Peyer's patch (tissue), 4 donors: ENCODE measurements at regions not wholly inside any gene's neighbourhood (a gene's known extent, or its start where the extent isn't known, plus 50 kb on each side); places are given as distances from the start of the nearest gene placed in this dataset.

ENCODE experiments used
- DNase-seq, 3 donors: peaks; one replicate each; pipeline ENCODE4 v3.0.0-alpha.2; 2017 to 2019
- H3K27ac ChIP-seq, 4 donors: fragments of 200-600 bp; sonication (generic); one replicate each; pipeline ENCODE4 v1.5.1; 2016 to 2019
- H3K27me3 ChIP-seq, 2 donors: fragments of 200-600 bp; sonication (generic); one replicate each; pipeline ENCODE4 v1.5.1; 2019
- H3K36me3 ChIP-seq, 3 donors: fragments of 200-600 bp; sonication (generic); one replicate each; pipeline ENCODE4 v1.5.1; 2016 to 2019
- H3K4me1 ChIP-seq, 4 donors: fragments of 200-600 bp; sonication (generic); one replicate each; pipeline ENCODE4 v1.5.1; 2016 to 2019
- H3K4me3 ChIP-seq, 4 donors: fragments of 200-600 bp; sonication (generic); 1 replicate in 3 of 4; 2 replicates in 1 of 4; pipeline ENCODE4 v1.5.1; 2016 to 2019; ENCODE audit warnings: mild to moderate bottlenecking in 1 of 4
- H3K9me3 ChIP-seq, 4 donors: fragments of 200-600 bp; sonication (generic); one replicate each; pipeline ENCODE4 v1.5.1; 2016 to 2019; ENCODE audit warnings: mild to moderate bottlenecking in 1 of 4
- CTCF ChIP-seq, 6 experiments: fragments of 450-650 bp in 4 of 6; fragments of 200-600 bp in 2 of 6; sonication (generic) in 1 of 6; IDR thresholded peaks; one replicate each; pipeline ENCODE4 v1.5.1; 2017 to 2019; ENCODE audit warnings: antibody characterized with exemption in 6 of 6, mild to moderate bottlenecking in 3 of 6, moderate library complexity in 1 of 6
- POLR2A ChIP-seq, 2 donors: fragments of 450-650 bp; IDR thresholded peaks; one replicate each; pipeline ENCODE4 v1.5.1; 2017; ENCODE audit warnings: antibody characterized with exemption in 2 of 2, mild to moderate bottlenecking in 2 of 2, moderate library complexity in 2 of 2

DNA sequence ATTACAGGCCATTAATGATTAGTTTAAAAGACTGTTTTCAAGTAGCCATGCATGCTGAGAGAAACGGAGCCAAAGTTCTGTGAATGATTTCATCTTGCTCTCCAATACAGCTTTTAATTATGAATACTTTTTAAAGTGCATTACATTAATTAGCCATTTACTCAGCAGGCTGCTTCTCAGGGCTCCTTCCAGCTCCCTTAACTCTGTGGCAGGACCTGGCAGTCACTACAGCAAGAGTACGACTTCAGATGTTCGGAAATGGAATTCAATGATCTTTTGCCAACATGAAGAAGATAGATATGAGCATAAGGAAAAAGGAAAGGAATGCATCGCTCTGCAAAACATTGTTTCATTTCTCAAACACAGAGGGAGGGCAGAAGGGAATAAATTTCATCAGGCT lies 987.2 kb downstream of the PDHA2 start:
- no peaks in the 10 kb centered on the region for H3K9me3 ChIP-seq
- H3K4me3 ChIP-seq: no peak overlapping the region
- no peaks in the 10 kb centered on the region for H3K36me3 ChIP-seq
- no peaks in the 10 kb centered on the region for H3K4me1 ChIP-seq
- no peaks in the 10 kb centered on the region for H3K27me3 ChIP-seq
- no peak for TF ChIP-seq CTCF (IDR thresholded peaks at IDR 0.05)
- TF ChIP-seq POLR2A (IDR thresholded peaks at IDR 0.05): no peak
- DNase-seq: no peak
- H3K27ac ChIP-seq: no peak overlapping the region

GRCh38 chr4:96833831-96834230 lies 993.9 kb downstream of the PDHA2 start:
- TF ChIP-seq POLR2A (IDR thresholded peaks at IDR 0.05) (no peak), CTCF (IDR thresholded peaks at IDR 0.05) (no peak)
- Histone ChIP-seq H3K27me3 (no peaks in the 10 kb centered on the region), H3K36me3 (no peaks in the 10 kb centered on the region), H3K9me3 (no peaks in the 10 kb centered on the region), H3K27ac (no peak overlapping the region), H3K4me1 (no peaks in the 10 kb centered on the region), H3K4me3 (no peak overlapping the region)
- DNase-seq: no peak

GRCh38 chr4:96835991-96836390 lies 996.1 kb downstream of the PDHA2 start:
- Histone ChIP-seq H3K4me1 (no peaks in the 10 kb centered on the region), H3K27ac (no peak overlapping the region), H3K27me3 (no peaks in the 10 kb centered on the region), H3K4me3 (no peak overlapping the region), H3K9me3 (no peaks in the 10 kb centered on the region), H3K36me3 (no peaks in the 10 kb centered on the region)
- DNase-seq: no peak
- TF ChIP-seq CTCF (IDR thresholded peaks at IDR 0.05): no peak
- TF ChIP-seq POLR2A (IDR thresholded peaks at IDR 0.05): no peak

DNA sequence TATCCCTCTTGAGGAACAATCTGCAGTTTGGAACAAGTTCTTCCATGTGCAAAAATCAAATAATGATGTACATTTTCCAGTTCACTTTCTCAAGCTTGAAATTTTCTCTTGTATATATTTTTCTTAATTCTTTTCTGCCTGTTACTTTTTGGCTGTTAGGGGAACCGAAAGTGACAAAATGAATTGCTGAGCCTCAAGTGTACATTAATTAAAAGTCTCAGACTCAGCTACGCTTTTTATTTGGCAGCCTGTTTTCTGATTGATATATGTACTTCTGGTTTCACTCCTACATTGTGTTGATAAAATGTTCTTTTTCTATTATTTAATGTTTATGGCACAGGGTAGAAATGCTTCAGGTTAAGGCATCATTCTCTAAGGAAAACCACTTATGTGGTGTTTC lies 999.5 kb downstream of the PDHA2 start:
- H3K27me3 ChIP-seq: no peaks in the 10 kb centered on the region
- no peaks in the 10 kb centered on the region for H3K9me3 ChIP-seq
- H3K27ac ChIP-seq: no peak overlapping the region
- no peaks in the 10 kb centered on the region for H3K4me1 ChIP-seq
- no peak overlapping the region for H3K4me3 ChIP-seq
- DNase-seq: no peak
- TF ChIP-seq POLR2A (IDR thresholded peaks at IDR 0.05) (no peak), CTCF (IDR thresholded peaks at IDR 0.05) (no peak)
- no peaks in the 10 kb centered on the region for H3K36me3 ChIP-seq

GRCh38 chr4:96841801-96842200 lies 1001.9 kb downstream of the PDHA2 start:
- Histone ChIP-seq H3K27me3 (no peaks in the 10 kb centered on the region), H3K4me3 (no peak overlapping the region), H3K36me3 (no peaks in the 10 kb centered on the region), H3K4me1 (no peaks in the 10 kb centered on the region), H3K9me3 (no peaks in the 10 kb centered on the region), H3K27ac (no peak overlapping the region)
- TF ChIP-seq CTCF (IDR thresholded peaks at IDR 0.05) (no peak), POLR2A (IDR thresholded peaks at IDR 0.05) (no peak)
- DNase-seq: no peak

GRCh38 chr4:96844858-96845490 lies 1005.1 kb downstream of the PDHA2 start:
- Histone ChIP-seq H3K9me3 (no peaks in the 10 kb centered on the region), H3K36me3 (no peaks in the 10 kb centered on the region), H3K4me3 (no peak overlapping the region), H3K4me1 (no peaks in the 10 kb centered on the region), H3K27me3 (no peaks in the 10 kb centered on the region), H3K27ac (no peak overlapping the region)
- no peak for DNase-seq
- TF ChIP-seq POLR2A (IDR thresholded peaks at IDR 0.05) (no peak), CTCF (IDR thresholded peaks at IDR 0.05) (no peak)
